ENCODE measurements at regions not wholly inside any gene's neighbourhood (a gene's known extent, or its start where the extent isn't known, plus 50 kb on each side); places are given as distances from the start of the nearest gene placed in this dataset.

DNA sequence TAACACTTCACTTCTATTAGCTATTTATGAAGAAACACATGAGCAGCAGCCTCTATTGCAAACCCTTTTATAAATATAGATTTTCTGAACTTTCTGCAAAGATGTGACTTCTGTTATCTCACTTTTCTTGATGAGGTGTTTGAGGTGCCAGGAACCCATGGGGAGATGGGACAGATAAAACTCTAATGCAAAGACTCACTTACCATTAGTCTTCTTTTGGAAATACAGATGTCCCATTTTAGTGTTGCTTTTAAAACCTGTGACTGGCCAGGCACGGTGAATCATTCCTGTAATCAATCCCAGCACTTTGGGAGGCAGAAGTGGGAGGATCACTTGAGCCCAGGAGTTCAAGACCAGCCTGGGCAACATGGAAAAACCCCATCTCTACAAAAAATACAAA, 171.3 kb upstream of the GAS1 start:
- no peak for DNase-seq
- Histone ChIP-seq H3K9me3 (no peaks in the 10 kb centered on the region), H3K36me3 (no peaks in the 10 kb centered on the region), H3K27me3 (no peaks in the 10 kb centered on the region), H3K4me3 (no peak overlapping the region), H3K27ac (no peak overlapping the region), H3K4me1 (peaks cover 11 to 46% (median 22%) of the 10 kb centered on the region in 4 donors)
- intact Hi-C loops (cut with DNase I; ENCODE audit: low total_unique reads) = no loop called here
- WGBS, 5 donors = 64 to 83% (median 67%) methylated on average over 1 of the region's 1 CpG
- TF ChIP-seq POLR2AphosphoS5 (IDR thresholded peaks at IDR 0.05) (no peak), POLR2A (IDR thresholded peaks at IDR 0.05) (no peak), EP300 (IDR thresholded peaks at IDR 0.05) (no peak)
- TF ChIP-seq, protein P1, sequence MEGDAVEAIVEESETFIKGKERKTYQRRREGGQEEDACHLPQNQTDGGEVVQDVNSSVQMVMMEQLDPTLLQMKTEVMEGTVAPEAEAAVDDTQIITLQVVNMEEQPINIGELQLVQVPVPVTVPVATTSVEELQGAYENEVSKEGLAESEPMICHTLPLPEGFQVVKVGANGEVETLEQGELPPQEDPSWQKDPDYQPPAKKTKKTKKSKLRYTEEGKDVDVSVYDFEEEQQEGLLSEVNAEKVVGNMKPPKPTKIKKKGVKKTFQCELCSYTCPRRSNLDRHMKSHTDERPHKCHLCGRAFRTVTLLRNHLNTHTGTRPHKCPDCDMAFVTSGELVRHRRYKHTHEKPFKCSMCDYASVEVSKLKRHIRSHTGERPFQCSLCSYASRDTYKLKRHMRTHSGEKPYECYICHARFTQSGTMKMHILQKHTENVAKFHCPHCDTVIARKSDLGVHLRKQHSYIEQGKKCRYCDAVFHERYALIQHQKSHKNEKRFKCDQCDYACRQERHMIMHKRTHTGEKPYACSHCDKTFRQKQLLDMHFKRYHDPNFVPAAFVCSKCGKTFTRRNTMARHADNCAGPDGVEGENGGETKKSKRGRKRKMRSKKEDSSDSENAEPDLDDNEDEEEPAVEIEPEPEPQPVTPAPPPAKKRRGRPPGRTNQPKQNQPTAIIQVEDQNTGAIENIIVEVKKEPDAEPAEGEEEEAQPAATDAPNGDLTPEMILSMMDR (IDR thresholded peaks at IDR 0.05) = no peak

DNA sequence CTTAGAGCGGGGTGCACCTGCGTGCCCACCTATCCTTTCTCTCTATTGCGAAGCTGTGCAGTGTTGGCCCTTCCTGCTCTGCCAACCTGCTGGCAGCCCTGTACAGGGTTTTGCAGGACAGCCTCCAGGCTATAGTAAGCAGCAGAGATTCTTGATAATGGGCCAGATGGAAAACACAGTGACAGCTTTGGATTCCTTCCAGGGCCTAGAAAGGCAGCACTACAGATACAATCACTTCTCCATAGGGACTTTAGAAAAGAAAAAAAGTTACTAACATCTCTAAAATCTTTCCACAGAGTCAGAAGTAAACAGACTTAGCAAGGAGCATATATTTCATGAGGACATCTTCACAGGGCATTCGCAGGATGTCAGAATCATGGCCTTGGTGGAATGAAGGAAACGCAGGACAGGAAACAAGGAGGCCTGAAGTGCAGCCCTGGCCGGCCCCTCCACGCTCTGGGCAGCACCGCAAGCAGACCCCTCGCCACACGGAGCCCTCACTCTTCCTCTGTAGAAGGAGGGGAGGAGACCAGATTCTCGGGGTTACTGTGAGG, 172.1 kb upstream of the GAS1 start:
- Histone ChIP-seq H3K9me3 (no peaks in the 10 kb centered on the region), H3K4me1 (peaks cover 11 to 46% (median 22%) of the 10 kb centered on the region in 4 donors), H3K4me3 (no peak overlapping the region), H3K36me3 (no peaks in the 10 kb centered on the region), H3K27ac (peak overlapping the region in 3 of 5 donors; percentile 22 to 74 (median 64)), H3K27me3 (no peaks in the 10 kb centered on the region)
- intact Hi-C loops (cut with DNase I; ENCODE audit: low total_unique reads) = no loop called here
- peak; percentile 74 to 83 for DNase-seq
- WGBS, 5 donors = 34 to 51% (median 46%) methylated on average over 11 of the region's 11 CpGs
- TF ChIP-seq POLR2AphosphoS5 (IDR thresholded peaks at IDR 0.05) (peak in 2 of 3 donors; percentile 44 to 54), EP300 (IDR thresholded peaks at IDR 0.05) (no peak), POLR2A (IDR thresholded peaks at IDR 0.05) (no peak)

DNA sequence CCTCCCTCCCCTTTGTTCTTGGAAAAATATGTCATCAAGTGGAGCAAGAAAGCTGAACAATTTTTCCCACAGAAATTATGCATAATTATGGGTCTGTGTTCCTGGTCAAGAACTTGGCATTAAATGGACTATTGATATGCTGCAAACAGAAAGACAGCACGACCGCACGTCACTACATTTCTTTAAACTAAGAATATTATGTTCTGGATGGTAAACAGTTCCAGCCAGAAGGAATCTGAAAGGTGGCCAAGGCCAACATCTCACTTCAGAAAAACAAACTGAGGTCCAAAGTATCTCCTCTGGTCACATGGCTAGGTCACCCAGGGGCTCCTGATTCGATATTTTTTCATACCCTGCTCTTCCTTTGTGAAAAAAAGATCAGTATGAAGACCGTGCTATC, 173.3 kb upstream of the GAS1 start:
- peak overlapping the region in 3 of 5 donors; percentile 22 to 74 (median 64) for H3K27ac ChIP-seq
- no peaks in the 10 kb centered on the region for H3K9me3 ChIP-seq
- H3K4me1 ChIP-seq = peaks cover 11 to 46% (median 22%) of the 10 kb centered on the region in 4 donors
- H3K27me3 ChIP-seq = no peaks in the 10 kb centered on the region
- TF ChIP-seq POLR2AphosphoS5 (IDR thresholded peaks at IDR 0.05) (no peak), POLR2A (IDR thresholded peaks at IDR 0.05) (no peak), EP300 (IDR thresholded peaks at IDR 0.05) (no peak)
- TF ChIP-seq, protein P1 (IDR thresholded peaks at IDR 0.05) = no peak
- WGBS, 5 donors = 37 to 68% (median 42%) methylated on average over 5 of the region's 5 CpGs
- no peak for DNase-seq
- H3K4me3 ChIP-seq = no peak overlapping the region
- intact Hi-C loops (cut with DNase I; ENCODE audit: low total_unique reads) = no loop called here
- H3K36me3 ChIP-seq = no peaks in the 10 kb centered on the region

DNA sequence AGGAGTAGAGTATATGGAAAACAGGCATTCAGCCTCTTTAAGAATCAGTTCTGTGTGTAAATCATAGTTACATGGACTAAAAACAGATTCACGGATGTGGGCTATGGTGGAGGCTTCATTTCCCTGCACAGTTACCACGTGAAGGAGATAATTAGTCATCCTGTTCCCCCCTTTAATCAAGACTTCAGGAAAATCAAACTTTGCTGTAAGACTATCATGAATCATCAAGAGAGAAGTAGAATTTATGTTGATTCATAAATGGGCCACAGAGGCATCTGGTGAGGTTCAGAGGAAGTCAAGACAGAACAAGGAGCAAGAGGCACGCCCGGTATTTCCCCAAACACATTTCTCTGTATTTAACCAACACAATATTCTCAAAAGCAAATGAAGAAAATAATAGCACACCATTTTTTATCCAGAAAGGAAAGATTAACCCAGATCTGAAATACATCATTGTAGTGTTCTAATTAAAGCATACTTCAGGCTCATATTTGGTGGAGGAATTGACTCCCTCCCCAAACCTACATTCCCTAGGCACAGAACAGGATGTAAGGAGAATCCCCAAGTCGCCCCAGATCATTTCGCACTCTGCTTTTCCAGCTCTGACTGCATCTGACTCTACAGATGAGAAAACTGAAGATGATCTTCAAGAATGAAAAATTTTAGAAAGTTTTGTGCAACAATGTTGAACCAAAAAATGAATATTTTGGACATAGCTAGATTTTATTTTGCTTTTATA, 175.8 kb upstream of the GAS1 start:
- H3K4me1 ChIP-seq = peaks cover 6 to 42% (median 22%) of the 10 kb centered on the region in 4 donors
- DNase-seq = peak in 1 of 2 donors; percentile 23
- intact Hi-C loops (cut with DNase I; ENCODE audit: low total_unique reads) = no loop called here
- no peak overlapping the region for H3K4me3 ChIP-seq
- H3K9me3 ChIP-seq = no peaks in the 10 kb centered on the region
- no peaks in the 10 kb centered on the region for H3K27me3 ChIP-seq
- peak overlapping the region in 3 of 5 donors; percentile 18 to 59 (median 37) for H3K27ac ChIP-seq
- TF ChIP-seq, protein P1 (IDR thresholded peaks at IDR 0.05) = no peak
- peak in 1 of 3 donors; percentile 44 for TF ChIP-seq POLR2AphosphoS5 (IDR thresholded peaks at IDR 0.05)
- no peak for TF ChIP-seq EP300 (IDR thresholded peaks at IDR 0.05)
- no peak for TF ChIP-seq POLR2A (IDR thresholded peaks at IDR 0.05)
- no peaks in the 10 kb centered on the region for H3K36me3 ChIP-seq
- WGBS, 5 donors = 50 to 69% (median 67%) methylated on average over 6 of the region's 6 CpGs

Measured in stomach (tissue), 8 donors.